Karpas-422 (cell line): ENCODE measurements at regions not wholly inside any gene's neighbourhood (a gene's known extent, or its start where the extent isn't known, plus 50 kb on each side); places are given as distances from the start of the nearest gene placed in this dataset.
A peak's percentile ranks its signal among the peaks of the same experiment; 100 is the strongest.

Source experiments
- DNase-seq: peaks from one replicate; pipeline ENCODE4 v3.0.0-alpha.2; 2015
- H2AFZ ChIP-seq: fragments of 200-600 bp; sonication (generic); 2 replicates; pipeline ENCODE4 v1.6.1; 2014; ENCODE audit warnings: antibody characterized with exemption, low read length, mixed read lengths
- H3K27ac ChIP-seq: fragments of 200-600 bp; sonication (generic); 2 replicates; pipeline ENCODE4 v1.5.1; 2014; ENCODE audit warnings: mild to moderate bottlenecking, low read length, moderate library complexity
- H3K27me3 ChIP-seq: fragments of 200-600 bp; sonication (generic); 2 replicates; pipeline ENCODE4 v1.6.1; 2014; ENCODE audit warnings: low read length, mixed read lengths
- H3K36me3 ChIP-seq: fragments of 200-600 bp; sonication (generic); 2 replicates; pipeline ENCODE4 v1.6.1; 2014; ENCODE audit warnings: low read length, mixed read lengths; ENCODE audit not compliant: insufficient read depth
- H3K4me1 ChIP-seq: fragments of 200-600 bp; sonication (generic); 2 replicates; pipeline ENCODE4 v1.6.1; 2014; ENCODE audit warnings: mild to moderate bottlenecking, low read length, mixed read lengths
- H3K4me2 ChIP-seq: fragments of 200-600 bp; sonication (generic); 2 replicates; pipeline ENCODE4 v1.6.1; 2014; ENCODE audit warnings: low read length, low read depth, mild to moderate bottlenecking; ENCODE audit not compliant: poor library complexity, severe bottlenecking
- H3K4me3 ChIP-seq: fragments of 200-600 bp; sonication (generic); 2 replicates; pipeline ENCODE4 v1.5.1; 2014; ENCODE audit warnings: mild to moderate bottlenecking, antibody characterized with exemption, low read length, mixed read lengths
- H3K79me2 ChIP-seq: fragments of 200-600 bp; sonication (generic); 2 replicates; pipeline ENCODE4 v1.6.1; 2014; ENCODE audit warnings: mild to moderate bottlenecking, low read length, mixed read lengths
- H3K9ac ChIP-seq: fragments of 200-600 bp; sonication (generic); 2 replicates; pipeline ENCODE4 v1.6.0; 2014; ENCODE audit warnings: low read length
- H3K9me2 ChIP-seq: fragments of 200-600 bp; sonication (generic), shearing (Covaris generic); replicated peaks from 2 replicates; pipeline ENCODE4 v1.6.0; 2014; ENCODE audit warnings: mild to moderate bottlenecking, low read length, moderate library complexity; ENCODE audit not compliant: insufficient read depth
- H3K9me3 ChIP-seq: fragments of 300-700, 200-600 bp; sonication (generic); 2 replicates; pipeline ENCODE4 v1.6.1; 2014; ENCODE audit warnings: low read length, mixed read lengths
- H4K20me1 ChIP-seq: fragments of 200-600 bp; sonication (generic); 2 replicates; pipeline ENCODE4 v1.6.1; 2014; ENCODE audit warnings: mild to moderate bottlenecking, antibody characterized with exemption, low read length, low read depth; ENCODE audit not compliant: insufficient read depth

- H3K27me3 ChIP-seq = no peaks in the 10 kb centered on the region
- no peaks in the 10 kb centered on the region for H3K79me2 ChIP-seq
- 0 out of 2 replicates have a peak, but pooled peaks cover 6% of the 10 kb centered on the region for H3K9me3 ChIP-seq
- no peaks in the 10 kb centered on the region for H3K9me2 ChIP-seq
- no peaks in the 10 kb centered on the region for H4K20me1 ChIP-seq
- DNase-seq = peak; percentile 50
- peaks cover 57% of the 10 kb centered on the region for H3K4me1 ChIP-seq
- H2AFZ ChIP-seq = peak overlapping the region; percentile 22; the same call in 1 of the 2 replicates
- peak overlapping the region; percentile 43 for H3K4me2 ChIP-seq
- no peaks in the 10 kb centered on the region for H3K36me3 ChIP-seq
- H3K9ac ChIP-seq = peak overlapping the region; percentile 6; the same call in 1 of the 2 replicates
- H3K27ac ChIP-seq = peak overlapping the region; percentile 46; the same call in 1 of the 2 replicates
- peak overlapping the region; percentile 3; the same call in 1 of the 2 replicates for H3K4me3 ChIP-seq
Measured at GRCh38 chr2:89844221-89844943, 1152.9 kb downstream of the RPIA start.

DNA sequence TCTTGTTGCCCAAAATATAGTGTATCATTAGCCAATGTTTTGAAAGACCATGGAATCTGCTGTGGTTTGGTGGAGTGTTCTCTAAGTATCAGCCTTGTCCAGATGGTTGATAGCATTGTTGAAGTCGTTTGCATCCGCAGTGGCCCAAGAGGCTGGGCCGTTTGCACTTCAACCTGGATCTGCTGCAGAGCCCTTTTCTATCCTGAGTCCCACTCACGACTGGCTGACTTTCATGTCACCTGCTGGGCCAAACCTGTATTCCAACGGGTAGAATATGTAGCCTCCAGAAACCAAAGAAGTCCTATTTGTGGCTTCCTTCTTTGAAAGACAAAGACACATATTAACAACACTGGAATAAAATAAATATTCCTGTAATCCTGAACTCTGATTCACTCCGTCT is 1154.1 kb downstream of the RPIA start:
- H2AFZ ChIP-seq = no peak overlapping the region
- H3K9ac ChIP-seq = no peak overlapping the region
- H3K4me3 ChIP-seq = no peak overlapping the region
- H3K27me3 ChIP-seq = no peaks in the 10 kb centered on the region
- H3K9me3 ChIP-seq = no peaks in the 10 kb centered on the region
- peaks cover 67% of the 10 kb centered on the region for H3K4me1 ChIP-seq
- H4K20me1 ChIP-seq = no peaks in the 10 kb centered on the region
- no peak overlapping the region for H3K27ac ChIP-seq
- no peaks in the 10 kb centered on the region for H3K79me2 ChIP-seq
- DNase-seq = no peak
- no peaks in the 10 kb centered on the region for H3K9me2 ChIP-seq
- H3K4me2 ChIP-seq = peak overlapping the region; percentile 42
- no peaks in the 10 kb centered on the region for H3K36me3 ChIP-seq

GRCh38 chr2:89848114-89848513 is 1156.6 kb downstream of the RPIA start:
- peaks cover 68% of the 10 kb centered on the region for H3K4me1 ChIP-seq
- DNase-seq = no peak
- H4K20me1 ChIP-seq = no peaks in the 10 kb centered on the region
- no peak overlapping the region for H3K4me2 ChIP-seq
- H3K27ac ChIP-seq = no peak overlapping the region
- no peaks in the 10 kb centered on the region for H3K9me2 ChIP-seq
- no peaks in the 10 kb centered on the region for H3K27me3 ChIP-seq
- no peak overlapping the region for H3K9ac ChIP-seq
- no peaks in the 10 kb centered on the region for H3K79me2 ChIP-seq
- H2AFZ ChIP-seq = 0 out of 2 replicates have a peak overlapping the region, but pooled peaks have one; percentile 0
- H3K9me3 ChIP-seq = no peaks in the 10 kb centered on the region
- H3K36me3 ChIP-seq = no peaks in the 10 kb centered on the region
- no peak overlapping the region for H3K4me3 ChIP-seq

- Histone ChIP-seq H3K27ac (no peak overlapping the region), H4K20me1 (no peaks in the 10 kb centered on the region), H3K4me2 (no peak overlapping the region), H3K9me2 (no peaks in the 10 kb centered on the region), H3K4me1 (peaks cover 63% of the 10 kb centered on the region), H3K36me3 (no peaks in the 10 kb centered on the region), H3K27me3 (no peaks in the 10 kb centered on the region), H3K9me3 (no peaks in the 10 kb centered on the region), H2AFZ (0 out of 2 replicates have a peak overlapping the region, but pooled peaks have one; percentile 0), H3K4me3 (no peak overlapping the region), H3K79me2 (no peaks in the 10 kb centered on the region), H3K9ac (no peak overlapping the region)
- DNase-seq = no peak
Measured at GRCh38 chr2:89848763-89849368, 1157.4 kb downstream of the RPIA start.

DNA sequence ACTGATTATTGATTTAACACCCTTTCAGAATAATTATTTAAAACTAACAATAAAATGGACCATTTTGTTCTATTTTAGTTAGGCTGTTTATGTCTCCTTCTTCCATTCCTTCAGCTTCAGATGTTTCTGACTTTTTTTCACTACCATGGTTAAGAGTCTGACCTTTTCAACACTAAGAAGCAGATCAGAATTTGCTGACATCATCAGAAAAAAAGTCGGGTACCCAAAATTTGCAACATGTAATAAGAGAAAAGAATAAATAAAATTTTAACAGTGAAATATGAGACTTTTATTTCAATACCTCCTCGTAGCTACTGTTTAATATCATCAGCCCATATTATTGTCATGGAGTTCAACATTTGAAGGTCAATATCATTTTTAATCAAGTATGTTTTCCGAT is 1158.3 kb downstream of the RPIA start:
- no peaks in the 10 kb centered on the region for H3K9me3 ChIP-seq
- no peak for DNase-seq
- no peaks in the 10 kb centered on the region for H3K9me2 ChIP-seq
- no peaks in the 10 kb centered on the region for H3K36me3 ChIP-seq
- no peak overlapping the region for H3K4me3 ChIP-seq
- no peaks in the 10 kb centered on the region for H4K20me1 ChIP-seq
- H3K27ac ChIP-seq = no peak overlapping the region
- no peak overlapping the region for H3K4me2 ChIP-seq
- H3K9ac ChIP-seq = no peak overlapping the region
- peaks cover 55% of the 10 kb centered on the region for H3K4me1 ChIP-seq
- no peaks in the 10 kb centered on the region for H3K27me3 ChIP-seq
- H3K79me2 ChIP-seq = no peaks in the 10 kb centered on the region
- no peak overlapping the region for H2AFZ ChIP-seq

- Histone ChIP-seq H4K20me1 (no peaks in the 10 kb centered on the region), H3K4me2 (no peak overlapping the region), H3K4me3 (no peak overlapping the region)
Measured at GRCh38 chr2:89850481-89850880, 1159.0 kb downstream of the RPIA start.

GRCh38 chr2:89850881-89851582 is 1159.6 kb downstream of the RPIA start:
- H3K36me3 ChIP-seq = no peaks in the 10 kb centered on the region
- DNase-seq = peak; percentile 64
- H3K4me1 ChIP-seq = peaks cover 42% of the 10 kb centered on the region
- H3K27ac ChIP-seq = 0 out of 2 replicates have a peak overlapping the region, but pooled peaks have one; percentile 16
- H2AFZ ChIP-seq = peak overlapping the region; percentile 15; the same call in 1 of the 2 replicates
- no peaks in the 10 kb centered on the region for H4K20me1 ChIP-seq
- H3K9me2 ChIP-seq = no peaks in the 10 kb centered on the region
- no peaks in the 10 kb centered on the region for H3K79me2 ChIP-seq
- H3K9me3 ChIP-seq = no peaks in the 10 kb centered on the region
- peak overlapping the region; percentile 66 for H3K4me2 ChIP-seq
- H3K27me3 ChIP-seq = no peaks in the 10 kb centered on the region
- H3K9ac ChIP-seq = peak overlapping the region; percentile 48
- peak overlapping the region; percentile 50 for H3K4me3 ChIP-seq

More at GRCh38 chr2:89850481-89850880, 1159.0 kb downstream of the RPIA start:
- H3K79me2 ChIP-seq = no peaks in the 10 kb centered on the region
- no peak overlapping the region for H3K27ac ChIP-seq
- no peaks in the 10 kb centered on the region for H3K36me3 ChIP-seq
- no peaks in the 10 kb centered on the region for H3K9me2 ChIP-seq
- peaks cover 47% of the 10 kb centered on the region for H3K4me1 ChIP-seq
- no peak for DNase-seq
- H2AFZ ChIP-seq = no peak overlapping the region
- no peak overlapping the region for H3K9ac ChIP-seq
- no peaks in the 10 kb centered on the region for H3K9me3 ChIP-seq
- H3K27me3 ChIP-seq = no peaks in the 10 kb centered on the region

DNA sequence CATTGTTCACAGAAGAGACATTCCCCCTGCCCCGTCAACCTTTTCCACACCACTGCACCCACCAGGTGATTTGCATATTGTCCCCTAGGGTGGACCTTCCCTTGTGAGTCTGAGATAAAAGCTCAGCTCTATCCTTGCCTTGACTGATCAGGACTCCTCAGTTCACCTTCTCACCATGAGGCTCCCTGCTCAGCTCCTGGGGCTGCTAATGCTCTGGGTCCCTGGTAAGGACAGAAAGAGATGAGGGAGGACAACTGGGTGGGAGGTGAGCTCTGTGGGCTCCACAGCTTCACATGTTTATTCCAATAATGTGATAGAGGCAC is 1160.1 kb downstream of the RPIA start:
- Histone ChIP-seq H3K27me3 (no peaks in the 10 kb centered on the region), H3K9me3 (no peaks in the 10 kb centered on the region), H3K36me3 (no peaks in the 10 kb centered on the region), H3K27ac (0 out of 2 replicates have a peak overlapping the region, but pooled peaks have one; percentile 16), H3K9me2 (no peaks in the 10 kb centered on the region), H4K20me1 (no peaks in the 10 kb centered on the region), H3K4me3 (peak overlapping the region; percentile 50), H2AFZ (peak overlapping the region; percentile 15; the same call in 1 of the 2 replicates), H3K79me2 (no peaks in the 10 kb centered on the region), H3K4me2 (peak overlapping the region; percentile 66), H3K4me1 (peaks cover 36% of the 10 kb centered on the region), H3K9ac (peak overlapping the region; percentile 48)
- peak; percentile 80 for DNase-seq
